B cell (primary cell): ENCODE measurements at regions not wholly inside any gene's neighbourhood (a gene's known extent, or its start where the extent isn't known, plus 50 kb on each side); places are given as distances from the start of the nearest gene placed in this dataset.

Source experiments
- CTCF ChIP-seq: fragments of 200-600 bp; IDR thresholded peaks from one replicate; pipeline ENCODE4 v1.8.0; 2022; ENCODE audit warnings: antibody characterized with exemption, mild to moderate bottlenecking
- EZH2 ChIP-seq: IDR thresholded peaks from 2 replicates; pipeline ENCODE4 v1.6.1; 2012; ENCODE audit warnings: borderline replicate concordance, low read depth, mild to moderate bottlenecking, moderate library complexity, low read length; ENCODE audit not compliant: insufficient read depth, poor library complexity, severe bottlenecking

DNA sequence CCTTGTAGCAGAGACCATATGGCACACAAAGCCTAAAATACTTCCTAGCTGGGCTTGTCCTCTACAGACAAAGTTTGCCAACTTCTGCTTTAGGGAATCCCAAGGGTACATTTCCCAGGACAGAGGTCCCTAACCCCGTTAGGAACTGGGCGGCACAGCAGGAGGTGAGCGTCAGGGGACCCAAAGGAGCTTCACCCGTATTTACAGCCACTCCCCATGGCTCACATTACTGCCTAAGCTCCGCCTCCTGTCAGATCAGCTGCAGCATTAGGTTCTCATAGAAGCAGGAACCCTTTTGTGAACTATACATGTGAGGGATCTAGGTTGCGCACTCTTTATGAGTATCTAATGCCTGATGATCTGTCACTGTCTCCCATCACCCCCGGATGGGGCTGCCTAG lies 88.5 kb upstream of the TRPM3 start:
- no peak for TF ChIP-seq CTCF
- no peak for TF ChIP-seq EZH2
